BLaER1 (cell line): ENCODE measurements at regions not wholly inside any gene's neighbourhood (a gene's known extent, or its start where the extent isn't known, plus 50 kb on each side); places are given as distances from the start of the nearest gene placed in this dataset.

Source experiments
- H3K27ac ChIP-seq: shearing (Covaris generic); formaldehyde crosslinking; 2 replicates; pipeline ENCODE4 v1.8.1; 2022
- H3K27me3 ChIP-seq: shearing (Covaris generic); formaldehyde crosslinking; 2 replicates; pipeline ENCODE4 v1.8.1; 2022
- H3K36me3 ChIP-seq: shearing (Covaris generic); formaldehyde crosslinking; 2 replicates; pipeline ENCODE4 v1.8.1; 2022
- H3K4me1 ChIP-seq: shearing (Covaris generic); formaldehyde crosslinking; 2 replicates; pipeline ENCODE4 v1.8.1; 2022
- H3K4me2 ChIP-seq: shearing (Covaris generic); formaldehyde crosslinking; 2 replicates; pipeline ENCODE4 v1.8.1; 2022
- H3K4me3 ChIP-seq: shearing (Covaris generic); formaldehyde crosslinking; 2 replicates; pipeline ENCODE4 v1.8.1; 2022
- H3K9ac ChIP-seq: shearing (Covaris generic); formaldehyde crosslinking; 2 replicates; pipeline ENCODE4 v1.8.1; 2022
- H3K9me3 ChIP-seq: shearing (Covaris generic); formaldehyde crosslinking; 2 replicates; pipeline ENCODE4 v1.8.1; 2022
- H4K20me1 ChIP-seq: shearing (Covaris generic); formaldehyde crosslinking; 2 replicates; pipeline ENCODE4 v1.8.1; 2022
- Cebpa-rat ChIP-seq: shearing (Covaris generic); IDR thresholded peaks from 2 replicates; pipeline ENCODE4 v1.8.1; 2022

GRCh38 chr18:52007105-52007504 lies 332.9 kb upstream of the DCC start:
- H3K4me3 ChIP-seq = no peak overlapping the region
- no peaks in the 10 kb centered on the region for H3K9me3 ChIP-seq
- no peaks in the 10 kb centered on the region for H3K36me3 ChIP-seq
- no peak for TF ChIP-seq Cebpa-rat
- H3K4me1 ChIP-seq = peaks cover 10% of the 10 kb centered on the region; the same call in 1 of the 2 replicates
- no peak overlapping the region for H3K9ac ChIP-seq
- H3K27me3 ChIP-seq = no peaks in the 10 kb centered on the region
- H3K27ac ChIP-seq = no peak overlapping the region
- no peak overlapping the region for H3K4me2 ChIP-seq
- no peaks in the 10 kb centered on the region for H4K20me1 ChIP-seq

DNA sequence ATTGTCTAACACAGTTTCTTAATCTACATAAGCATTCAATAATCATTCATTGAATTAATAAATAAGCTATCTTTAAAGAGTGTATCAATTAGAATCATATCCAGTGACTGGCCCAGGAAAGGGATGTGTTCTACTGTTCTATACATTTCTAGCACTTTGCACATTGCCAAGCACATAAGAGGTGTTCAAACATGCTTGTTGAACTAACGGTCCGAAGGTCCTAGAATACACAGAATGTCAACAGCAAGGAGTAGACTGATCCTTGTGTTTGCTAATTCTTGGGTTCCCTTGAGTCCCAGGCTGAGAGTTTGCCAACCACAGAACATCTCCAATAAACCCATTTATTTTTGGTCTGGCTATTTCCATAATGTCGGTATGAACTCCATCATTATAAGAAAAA lies 331.7 kb upstream of the DCC start:
- H3K36me3 ChIP-seq = no peaks in the 10 kb centered on the region
- H3K27me3 ChIP-seq = no peaks in the 10 kb centered on the region
- H3K9ac ChIP-seq = no peak overlapping the region
- H4K20me1 ChIP-seq = no peaks in the 10 kb centered on the region
- no peaks in the 10 kb centered on the region for H3K9me3 ChIP-seq
- no peak overlapping the region for H3K27ac ChIP-seq
- no peak for TF ChIP-seq Cebpa-rat
- H3K4me3 ChIP-seq = no peak overlapping the region
- peaks cover 10% of the 10 kb centered on the region; the same call in 1 of the 2 replicates for H3K4me1 ChIP-seq
- peak overlapping the region; percentile 6; the same call in 1 of the 2 replicates for H3K4me2 ChIP-seq

GRCh38 chr18:52008736-52009135 lies 331.3 kb upstream of the DCC start:
- no peak overlapping the region for H3K4me3 ChIP-seq
- no peaks in the 10 kb centered on the region for H3K27me3 ChIP-seq
- H3K36me3 ChIP-seq = no peaks in the 10 kb centered on the region
- no peak overlapping the region for H3K9ac ChIP-seq
- peaks cover 10% of the 10 kb centered on the region; the same call in 1 of the 2 replicates for H3K4me1 ChIP-seq
- no peak for TF ChIP-seq Cebpa-rat
- peak overlapping the region; percentile 6; the same call in 1 of the 2 replicates for H3K4me2 ChIP-seq
- H4K20me1 ChIP-seq = no peaks in the 10 kb centered on the region
- H3K27ac ChIP-seq = no peak overlapping the region
- no peaks in the 10 kb centered on the region for H3K9me3 ChIP-seq

DNA sequence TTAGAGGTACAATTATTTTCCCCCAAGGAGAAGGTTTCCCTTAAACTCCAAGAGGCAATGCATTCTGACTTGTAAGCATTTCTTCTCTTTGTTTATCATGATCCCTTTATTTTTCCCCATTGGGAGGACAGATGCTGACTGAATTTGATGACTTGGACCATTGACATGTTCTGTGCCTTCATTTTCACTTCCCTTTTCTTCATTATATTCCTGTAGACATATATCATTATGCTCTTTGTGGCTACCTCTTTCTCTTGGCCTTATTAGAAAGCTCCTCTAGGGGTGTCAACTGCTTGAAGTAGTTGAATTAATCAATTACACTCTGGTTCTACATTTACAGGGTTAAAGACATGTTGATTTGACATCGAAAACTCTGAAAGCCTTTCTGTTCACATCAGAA lies 330.0 kb upstream of the DCC start:
- H3K4me2 ChIP-seq = no peak overlapping the region
- H3K9me3 ChIP-seq = no peaks in the 10 kb centered on the region
- TF ChIP-seq Cebpa-rat = no peak
- H4K20me1 ChIP-seq = no peaks in the 10 kb centered on the region
- H3K36me3 ChIP-seq = no peaks in the 10 kb centered on the region
- no peak overlapping the region for H3K9ac ChIP-seq
- H3K4me1 ChIP-seq = peaks cover 10% of the 10 kb centered on the region; the same call in 1 of the 2 replicates
- no peak overlapping the region for H3K27ac ChIP-seq
- no peak overlapping the region for H3K4me3 ChIP-seq
- H3K27me3 ChIP-seq = no peaks in the 10 kb centered on the region

- H3K4me3 ChIP-seq = no peak overlapping the region
- peaks cover 6% of the 10 kb centered on the region for H3K4me1 ChIP-seq
- no peak overlapping the region for H3K4me2 ChIP-seq
- H3K9me3 ChIP-seq = no peaks in the 10 kb centered on the region
- H3K9ac ChIP-seq = no peak overlapping the region
- no peak overlapping the region for H3K27ac ChIP-seq
- H4K20me1 ChIP-seq = no peaks in the 10 kb centered on the region
- H3K27me3 ChIP-seq = no peaks in the 10 kb centered on the region
- TF ChIP-seq Cebpa-rat = no peak
- no peaks in the 10 kb centered on the region for H3K36me3 ChIP-seq
Measured at GRCh38 chr18:52045946-52046675, 293.9 kb upstream of the DCC start.

GRCh38 chr18:52046842-52047241 lies 293.2 kb upstream of the DCC start:
- TF ChIP-seq Cebpa-rat = no peak
- Histone ChIP-seq H3K4me2 (no peak overlapping the region), H3K4me3 (no peak overlapping the region), H3K4me1 (peaks cover 6% of the 10 kb centered on the region), H3K36me3 (no peaks in the 10 kb centered on the region), H4K20me1 (no peaks in the 10 kb centered on the region), H3K9me3 (no peaks in the 10 kb centered on the region), H3K27me3 (no peaks in the 10 kb centered on the region), H3K9ac (no peak overlapping the region), H3K27ac (no peak overlapping the region)

- Histone ChIP-seq H3K9ac (no peak overlapping the region), H3K27me3 (no peaks in the 10 kb centered on the region), H3K9me3 (no peaks in the 10 kb centered on the region), H3K4me2 (no peak overlapping the region), H3K27ac (no peak overlapping the region), H3K36me3 (no peaks in the 10 kb centered on the region), H4K20me1 (no peaks in the 10 kb centered on the region), H3K4me3 (no peak overlapping the region), H3K4me1 (no peaks in the 10 kb centered on the region)
- TF ChIP-seq Cebpa-rat = no peak
Measured at GRCh38 chr18:52054324-52054723, 285.7 kb upstream of the DCC start.

- Histone ChIP-seq H3K4me2 (no peak overlapping the region), H3K36me3 (no peaks in the 10 kb centered on the region), H3K27ac (no peak overlapping the region), H3K27me3 (no peaks in the 10 kb centered on the region), H3K9ac (no peak overlapping the region), H4K20me1 (no peaks in the 10 kb centered on the region), H3K4me1 (no peaks in the 10 kb centered on the region), H3K4me3 (no peak overlapping the region), H3K9me3 (no peaks in the 10 kb centered on the region)
- TF ChIP-seq Cebpa-rat = no peak
Measured at GRCh38 chr18:52060607-52061304, 279.2 kb upstream of the DCC start.

GRCh38 chr18:52063923-52064322 lies 276.1 kb upstream of the DCC start:
- H3K36me3 ChIP-seq = no peaks in the 10 kb centered on the region
- 0 out of 2 replicates have a peak, but pooled peaks cover 6% of the 10 kb centered on the region for H3K9me3 ChIP-seq
- no peak overlapping the region for H3K4me3 ChIP-seq
- no peak for TF ChIP-seq Cebpa-rat
- H3K9ac ChIP-seq = no peak overlapping the region
- no peak overlapping the region for H3K4me2 ChIP-seq
- H4K20me1 ChIP-seq = no peaks in the 10 kb centered on the region
- H3K27ac ChIP-seq = no peak overlapping the region
- H3K27me3 ChIP-seq = no peaks in the 10 kb centered on the region
- no peaks in the 10 kb centered on the region for H3K4me1 ChIP-seq

DNA sequence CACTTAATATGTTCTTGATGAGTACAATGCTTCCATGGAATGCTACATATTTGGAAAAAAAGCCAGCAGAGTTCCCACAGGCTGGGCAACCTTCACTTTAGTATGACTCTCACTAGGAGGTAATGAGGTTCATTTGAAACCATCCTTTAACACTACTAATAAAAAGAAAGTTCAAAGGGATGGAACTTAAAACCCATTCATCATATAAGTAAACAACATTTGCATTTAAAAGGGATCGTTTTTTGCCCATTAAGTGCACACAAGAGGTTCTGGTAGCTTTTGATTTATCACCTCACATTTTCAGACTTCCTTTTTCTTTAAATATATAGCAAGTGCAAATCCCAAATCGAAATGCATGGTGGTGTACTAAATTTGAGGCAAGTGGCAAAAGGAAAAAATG lies 270.8 kb upstream of the DCC start:
- no peaks in the 10 kb centered on the region for H3K4me1 ChIP-seq
- no peak overlapping the region for H3K9ac ChIP-seq
- H3K4me2 ChIP-seq = no peak overlapping the region
- H3K9me3 ChIP-seq = 0 out of 2 replicates have a peak, but pooled peaks cover 6% of the 10 kb centered on the region
- H3K36me3 ChIP-seq = no peaks in the 10 kb centered on the region
- H4K20me1 ChIP-seq = no peaks in the 10 kb centered on the region
- no peak overlapping the region for H3K4me3 ChIP-seq
- H3K27ac ChIP-seq = no peak overlapping the region
- H3K27me3 ChIP-seq = no peaks in the 10 kb centered on the region
- TF ChIP-seq Cebpa-rat = no peak
